H1 (cell line): ENCODE measurements at regions not wholly inside any gene's neighbourhood (a gene's known extent, or its start where the extent isn't known, plus 50 kb on each side); places are given as distances from the start of the nearest gene placed in this dataset.

Experiments
- CTCF ChIA-PET: fragments of 300-600 bp; sonication (Branson Sonifier 250); formaldehyde crosslinking; loops from one replicate; lab custom pipeline; 2021; ENCODE audit not compliant: partially characterized antibody; lab: Charles Lee
- POLR2A ChIA-PET: fragments of 300-600 bp; sonication (Branson Sonifier 250); formaldehyde crosslinking; loops from one replicate; lab custom pipeline; 2021; ENCODE audit warnings: inconsistent platforms; ENCODE audit not compliant: partially characterized antibody; lab: Charles Lee
- DNase-seq, 2 experiments: peaks; one replicate each; pipeline versions ENCODE4 v3.0.0 to v3.0.0-alpha.2; 2010 to 2022; ENCODE audit warnings: low spot score in 2 of 2, low read depth in 1 of 2, mixed read lengths in 1 of 2
- FAIRE-seq: peaks from 2 replicates; lab custom pipeline; 2011; peaks lifted over from hg19 to GRCh38; lab: Jason Lieb, UNC
- H2AFZ ChIP-seq: 2 replicates; pipeline ENCODE4 v1.8.1; 2012; ENCODE audit warnings: low read length, inconsistent platforms
- H2AK5ac ChIP-seq: 2 replicates; pipeline ENCODE4 v1.6.1; 2013; ENCODE audit warnings: low read depth, low read length
- H2BK120ac ChIP-seq: replicated peaks from 2 replicates; pipeline ENCODE3; 2013; ENCODE audit warnings: low read depth, low read length, inconsistent platforms
- H2BK12ac ChIP-seq: 2 replicates; pipeline ENCODE4 v1.6.1; 2013; ENCODE audit warnings: low read depth, low read length
- H2BK15ac ChIP-seq: 2 replicates; pipeline ENCODE4 v1.6.1; 2013; ENCODE audit warnings: low read length
- H2BK20ac ChIP-seq: 2 replicates; pipeline ENCODE4 v1.6.1; 2013; ENCODE audit warnings: low read length
- H2BK5ac ChIP-seq: 2 replicates; pipeline ENCODE4 v1.6.1; 2013; ENCODE audit warnings: low read depth, low read length
- H3K14ac ChIP-seq: 2 replicates; pipeline ENCODE4 v1.6.1; 2013; ENCODE audit warnings: inconsistent platforms; ENCODE audit not compliant: insufficient read length
- H3K18ac ChIP-seq: 2 replicates; pipeline ENCODE4 v1.6.1; 2013; ENCODE audit warnings: low read length; ENCODE audit errors: extremely low read depth
- H3K23ac ChIP-seq: 2 replicates; pipeline ENCODE4 v1.6.1; 2013; ENCODE audit warnings: inconsistent platforms; ENCODE audit not compliant: insufficient read length
- H3K23me2 ChIP-seq: 2 replicates; pipeline ENCODE4 v1.6.1; 2013; ENCODE audit warnings: low read depth, low read length
- H3K27ac ChIP-seq: 2 replicates; pipeline ENCODE4 v1.6.1; 2011; ENCODE audit warnings: low read depth, low read length, inconsistent platforms
- H3K27me3 ChIP-seq, 4 experiments: replicated peaks in 1 of 4; 1 replicate in 1 of 4; 2 replicates in 3 of 4; pipeline versions ENCODE4 v1.6.1 to v1.8.1; 2011 to 2013; ENCODE audit warnings: low read length in 3 of 4, mild to moderate bottlenecking in 3 of 4, inconsistent platforms in 2 of 4, mixed read lengths in 2 of 4, moderate library complexity in 1 of 4; ENCODE audit not compliant: control insufficient read depth in 3 of 4, insufficient read depth in 3 of 4; ENCODE audit errors: extremely low read depth in 1 of 4
- H3K36me3 ChIP-seq, 4 experiments: 2 replicates each; pipeline versions ENCODE4 v1.6.1 to v1.8.1; 2011 to 2013; ENCODE audit warnings: mild to moderate bottlenecking in 4 of 4, low read length in 3 of 4, moderate library complexity in 2 of 4, control low read depth in 1 of 4, inconsistent platforms in 1 of 4; ENCODE audit not compliant: insufficient read depth in 4 of 4, control insufficient read depth in 2 of 4
- H3K4ac ChIP-seq: replicated peaks from 2 replicates; pipeline ENCODE3; 2013; ENCODE audit warnings: low read length, low read depth, mixed read lengths, inconsistent platforms; ENCODE audit not compliant: insufficient read length
- H3K4me1 ChIP-seq, 4 experiments: replicated peaks in 1 of 4; 1 replicate in 1 of 4; 2 replicates in 3 of 4; pipeline versions ENCODE4 v1.6.1 to v1.8.1; 2011 to 2013; ENCODE audit warnings: low read length in 3 of 4, inconsistent platforms in 2 of 4, mixed read lengths in 1 of 4; ENCODE audit not compliant: insufficient read depth in 4 of 4, control insufficient read depth in 3 of 4
- H3K4me2 ChIP-seq, 2 experiments: 2 replicates each; pipeline versions ENCODE4 v1.6.1 to v1.8.1; 2011 to 2013; ENCODE audit warnings: low read depth in 2 of 2, low read length in 2 of 2, control low read depth in 1 of 2, inconsistent platforms in 1 of 2, mild to moderate bottlenecking in 1 of 2; ENCODE audit not compliant: insufficient read depth in 1 of 2
- H3K4me3 ChIP-seq, 4 experiments: fragments of 200-600, 300-600 bp in 1 of 4; sonication (generic), shearing (Covaris generic), sonication (Bioruptor Twin) in 1 of 4; 2 replicates each; pipeline versions ENCODE4 v1.5.1 to v1.8.1; 2011 to 2016; ENCODE audit warnings: low read length in 4 of 4, low read depth in 3 of 4, control low read depth in 2 of 4, inconsistent platforms in 2 of 4, mild to moderate bottlenecking in 2 of 4, mixed read lengths in 1 of 4, moderate library complexity in 1 of 4; ENCODE audit not compliant: insufficient read depth in 2 of 4; ENCODE audit errors: extremely low read depth in 1 of 4
- H3K56ac ChIP-seq: replicated peaks from 2 replicates; pipeline ENCODE3; 2013; ENCODE audit warnings: low read depth, mild to moderate bottlenecking, mixed read lengths, low read length, inconsistent platforms; ENCODE audit not compliant: insufficient read length
- H3K79me1 ChIP-seq: 2 replicates; pipeline ENCODE4 v1.6.1; 2013; ENCODE audit warnings: low read depth, low read length, control low read depth
- H3K79me2 ChIP-seq, 2 experiments: 2 replicates each; pipeline versions ENCODE4 v1.6.1 to v1.8.1; 2012 to 2013; ENCODE audit warnings: low read length in 2 of 2, mild to moderate bottlenecking in 2 of 2, inconsistent platforms in 1 of 2; ENCODE audit not compliant: insufficient read depth in 2 of 2, control insufficient read depth in 1 of 2
- H3K9ac ChIP-seq, 4 experiments: replicated peaks in 1 of 4; 1 replicate in 1 of 4; 2 replicates in 3 of 4; pipeline versions ENCODE4 v1.6.1 to v1.8.1; 2011 to 2013; ENCODE audit warnings: low read depth in 3 of 4, low read length in 3 of 4, control low read depth in 2 of 4, mild to moderate bottlenecking in 2 of 4, moderate library complexity in 2 of 4, inconsistent platforms in 1 of 4; ENCODE audit errors: extremely low read depth in 1 of 4
- H3K9me3 ChIP-seq, 2 experiments: 2 replicates each; pipeline versions ENCODE4 v1.6.1 to v1.8.1; 2012 to 2013; ENCODE audit warnings: mild to moderate bottlenecking in 2 of 2, moderate library complexity in 2 of 2, control low read depth in 1 of 2, inconsistent platforms in 1 of 2, low read depth in 1 of 2, low read length in 1 of 2, mixed read lengths in 1 of 2; ENCODE audit not compliant: insufficient read depth in 2 of 2
- H4K20me1 ChIP-seq, 2 experiments: replicated peaks in 1 of 2; 2 replicates each; pipeline versions ENCODE3 to v1.8.1; 2011 to 2013; ENCODE audit warnings: inconsistent platforms in 2 of 2, low read length in 2 of 2, mild to moderate bottlenecking in 1 of 2; ENCODE audit not compliant: insufficient read depth in 2 of 2, control insufficient read depth in 1 of 2
- H4K5ac ChIP-seq: 2 replicates; pipeline ENCODE4 v1.6.1; 2013; ENCODE audit warnings: low read length, low read depth, mixed read lengths, inconsistent platforms; ENCODE audit not compliant: insufficient read length
- H4K8ac ChIP-seq: 2 replicates; pipeline ENCODE4 v1.8.0; 2013; ENCODE audit warnings: mild to moderate bottlenecking, moderate library complexity, low read length, inconsistent platforms; ENCODE audit not compliant: insufficient read depth; ENCODE audit errors: extremely low read depth
- H4K91ac ChIP-seq: replicated peaks from 2 replicates; pipeline ENCODE3; 2013; ENCODE audit warnings: low read length, mixed read lengths, inconsistent platforms; ENCODE audit not compliant: insufficient read length
- ASH2L ChIP-seq: fragments of 200-600, 300-600 bp; sonication (generic); IDR thresholded peaks from one replicate; pipeline ENCODE4 v1.7.1; 2017; ENCODE audit warnings: low read length
- HDAC6 ChIP-seq: IDR thresholded peaks from one replicate; pipeline ENCODE4 v1.7.1; 2012; ENCODE audit warnings: low read depth, mild to moderate bottlenecking, inconsistent platforms, low read length, moderate library complexity
- TF ChIP-seq, protein P1 (sequence below): IDR thresholded peaks from 2 replicates; pipeline ENCODE4 v1.6.1; 2011; ENCODE audit warnings: low read length, improper control_type of control experiment

DNA sequence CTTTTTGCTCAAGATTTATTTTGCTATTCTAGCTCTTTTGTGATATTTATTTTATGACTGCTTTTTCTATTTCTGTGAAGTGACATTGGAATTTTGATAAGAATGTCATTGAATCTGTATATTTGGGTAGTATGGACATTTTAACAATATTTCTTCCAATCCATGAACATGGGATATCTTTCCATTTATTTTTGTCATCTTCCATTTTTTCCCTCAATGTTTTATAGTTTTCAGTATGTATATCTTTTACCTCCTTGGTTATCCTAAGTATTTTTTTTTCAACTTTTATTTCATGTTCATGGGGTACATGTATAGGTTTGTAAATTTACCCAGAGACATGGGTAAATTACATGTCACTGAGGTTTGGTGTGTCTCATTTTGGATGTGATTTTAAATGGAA lies 74.1 kb upstream of the PREP start:
- Histone ChIP-seq H2AFZ (no peak overlapping the region), H3K27ac (no peak overlapping the region), H3K79me1 (no peaks in the 10 kb centered on the region), H3K4ac (no peak overlapping the region), H3K36me3 (no peaks in the 10 kb centered on the region), H4K20me1 (no peaks in the 10 kb centered on the region), H3K4me1 (peaks cover 0 to 6% (median 2%) of the 10 kb centered on the region in 4 experiments; a peak in 3 of 7 replicates), H3K23ac (no peak overlapping the region), H4K5ac (no peak overlapping the region), H4K91ac (no peak overlapping the region), H3K9me3 (0 out of 4 replicates have a peak, but pooled peaks cover 0 to 4% of the 10 kb centered on the region in 2 experiments), H2BK20ac (no peak overlapping the region), H2BK120ac (no peak overlapping the region), H2AK5ac (no peak overlapping the region), H3K4me3 (no peak overlapping the region), H3K79me2 (no peaks in the 10 kb centered on the region), H2BK15ac (no peak overlapping the region), H4K8ac (no peak overlapping the region), H3K9ac (no peak overlapping the region), H2BK5ac (no peak overlapping the region), H3K14ac (no peak overlapping the region), H3K4me2 (no peak overlapping the region), H3K56ac (no peak overlapping the region), H2BK12ac (no peak overlapping the region), H3K27me3 (peaks cover 0 to 1% (median 0%) of the 10 kb centered on the region in 4 experiments; a peak in 1 of 7 replicates), H3K18ac (no peak overlapping the region), H3K23me2 (no peaks in the 10 kb centered on the region)
- no peak for DNase-seq
- POLR2A ChIA-PET, result no interaction called here
- no peak for FAIRE-seq
- TF ChIP-seq HDAC6 (no peak), ASH2L (no peak)
- TF ChIP-seq, protein P1, sequence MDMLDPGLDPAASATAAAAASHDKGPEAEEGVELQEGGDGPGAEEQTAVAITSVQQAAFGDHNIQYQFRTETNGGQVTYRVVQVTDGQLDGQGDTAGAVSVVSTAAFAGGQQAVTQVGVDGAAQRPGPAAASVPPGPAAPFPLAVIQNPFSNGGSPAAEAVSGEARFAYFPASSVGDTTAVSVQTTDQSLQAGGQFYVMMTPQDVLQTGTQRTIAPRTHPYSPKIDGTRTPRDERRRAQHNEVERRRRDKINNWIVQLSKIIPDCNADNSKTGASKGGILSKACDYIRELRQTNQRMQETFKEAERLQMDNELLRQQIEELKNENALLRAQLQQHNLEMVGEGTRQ, result no peak
- CTCF ChIA-PET, result interaction anchor here (0.6 to 1.3 kb wide), 3 partner anchors 20 to 393 kb away, joined by 3 to 5 read pairs (median 3); no protein-coding TSS in a partner anchor
